ENCODE measurements at regions not wholly inside any gene's neighbourhood (a gene's known extent, or its start where the extent isn't known, plus 50 kb on each side); places are given as distances from the start of the nearest gene placed in this dataset.

DNA sequence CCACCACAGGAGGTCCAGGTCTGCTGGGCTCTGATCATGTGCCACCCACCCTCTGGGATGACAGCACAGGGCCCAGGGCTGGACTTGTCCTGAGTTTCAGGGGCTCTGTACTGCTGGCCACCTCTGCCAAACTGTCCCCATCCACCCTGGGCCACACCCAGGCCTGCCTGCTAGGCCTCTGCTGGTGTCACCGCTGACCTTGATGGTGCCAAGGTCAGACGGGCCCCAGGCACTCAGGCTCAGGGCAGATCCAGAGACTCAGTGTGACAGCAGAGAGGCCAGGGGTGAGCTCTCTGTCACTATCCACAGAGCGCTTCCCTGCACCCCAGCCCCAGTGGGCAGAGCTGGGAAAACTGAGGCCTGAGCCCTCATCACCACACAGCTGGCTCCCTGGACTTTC is 75.6 kb downstream of the RMI2 start:
- TF ChIP-seq POLR2AphosphoS5 (IDR thresholded peaks at IDR 0.05): no peak
- TF ChIP-seq CTCF (IDR thresholded peaks at IDR 0.05): no peak
- TF ChIP-seq POLR2A (IDR thresholded peaks at IDR 0.05): no peak

Measured in transverse colon (tissue), 4 donors.